AG04450 (cell line): ENCODE measurements at regions not wholly inside any gene's neighbourhood (a gene's known extent, or its start where the extent isn't known, plus 50 kb on each side); places are given as distances from the start of the nearest gene placed in this dataset.

Experiments used
- CTCF ChIA-PET: fragments of 300-600, 350-600 bp; formaldehyde crosslinking; extraction: SDS; loops from one replicate; lab custom pipeline; 2022; ENCODE audit warnings: antibody characterized with exemption, inconsistent platforms; lab: Charles Lee
- POLR2A ChIA-PET: fragments of 350-600 bp; formaldehyde crosslinking; extraction: SDS; loops from one replicate; lab custom pipeline; 2021; ENCODE audit warnings: antibody characterized with exemption, inconsistent platforms; lab: Yijun Ruan, JAX
- DNase-seq: peaks from one replicate; pipeline ENCODE4 v3.0.0-alpha.2; 2011; ENCODE audit warnings: low read depth, low spot score
- H3K27ac ChIP-seq: one replicate; pipeline ENCODE4 v1.5.1; 2012; ENCODE audit warnings: low read depth, low read length, control low read depth
- H3K27me3 ChIP-seq: one replicate; pipeline ENCODE4 v1.6.0; 2012; ENCODE audit warnings: low read length; ENCODE audit not compliant: control insufficient read depth, insufficient read depth
- H3K4me3 ChIP-seq: 2 replicates; pipeline ENCODE4 v1.5.1; 2011; ENCODE audit warnings: mild to moderate bottlenecking, low read depth, low read length, control low read depth
- H3K9me3 ChIP-seq: 2 replicates; pipeline ENCODE4 v1.5.1; 2012; ENCODE audit warnings: low read length; ENCODE audit not compliant: control insufficient read depth, insufficient read depth
- CTCF ChIP-seq: IDR thresholded peaks from 2 replicates; pipeline ENCODE4 v1.5.1; 2011; ENCODE audit warnings: low read depth, low read length, control low read depth, inconsistent platforms

- Histone ChIP-seq H3K27ac (no peak overlapping the region), H3K27me3 (no peaks in the 10 kb centered on the region), H3K9me3 (no peaks in the 10 kb centered on the region; the same call in 1 of the 2 replicates), H3K4me3 (no peak overlapping the region)
- no peak for TF ChIP-seq CTCF
- DNase-seq, result no peak
- ChIA-PET CTCF (no interaction called here), POLR2A (no interaction called here)
Measured at GRCh38 chr2:187057466-187057865, 208.5 kb upstream of the ZSWIM2 start.

GRCh38 chr2:187056416-187057334 lies 207.7 kb upstream of the ZSWIM2 start:
- Histone ChIP-seq H3K27me3 (no peaks in the 10 kb centered on the region), H3K9me3 (no peaks in the 10 kb centered on the region; the same call in 1 of the 2 replicates), H3K4me3 (no peak overlapping the region), H3K27ac (no peak overlapping the region)
- no peak for TF ChIP-seq CTCF
- POLR2A ChIA-PET, result no interaction called here
- CTCF ChIA-PET, result no interaction called here
- no peak for DNase-seq

GRCh38 chr2:187055463-187055862 lies 206.5 kb upstream of the ZSWIM2 start:
- H3K4me3 ChIP-seq, result no peak overlapping the region
- TF ChIP-seq CTCF, result no peak
- no peak overlapping the region for H3K27ac ChIP-seq
- H3K9me3 ChIP-seq, result no peaks in the 10 kb centered on the region; the same call in 1 of the 2 replicates
- CTCF ChIA-PET, result no interaction called here
- POLR2A ChIA-PET, result no interaction called here
- no peak for DNase-seq
- H3K27me3 ChIP-seq, result no peaks in the 10 kb centered on the region

- CTCF ChIA-PET, result no interaction called here
- Histone ChIP-seq H3K9me3 (no peaks in the 10 kb centered on the region; the same call in 1 of the 2 replicates), H3K27me3 (no peaks in the 10 kb centered on the region), H3K4me3 (no peak overlapping the region), H3K27ac (no peak overlapping the region)
- POLR2A ChIA-PET, result no interaction called here
- no peak for DNase-seq
- no peak for TF ChIP-seq CTCF
Measured at GRCh38 chr2:187054501-187055319, 205.7 kb upstream of the ZSWIM2 start.
